ENCODE measurements at regions not wholly inside any gene's neighbourhood (a gene's known extent, or its start where the extent isn't known, plus 50 kb on each side); places are given as distances from the start of the nearest gene placed in this dataset.

DNA sequence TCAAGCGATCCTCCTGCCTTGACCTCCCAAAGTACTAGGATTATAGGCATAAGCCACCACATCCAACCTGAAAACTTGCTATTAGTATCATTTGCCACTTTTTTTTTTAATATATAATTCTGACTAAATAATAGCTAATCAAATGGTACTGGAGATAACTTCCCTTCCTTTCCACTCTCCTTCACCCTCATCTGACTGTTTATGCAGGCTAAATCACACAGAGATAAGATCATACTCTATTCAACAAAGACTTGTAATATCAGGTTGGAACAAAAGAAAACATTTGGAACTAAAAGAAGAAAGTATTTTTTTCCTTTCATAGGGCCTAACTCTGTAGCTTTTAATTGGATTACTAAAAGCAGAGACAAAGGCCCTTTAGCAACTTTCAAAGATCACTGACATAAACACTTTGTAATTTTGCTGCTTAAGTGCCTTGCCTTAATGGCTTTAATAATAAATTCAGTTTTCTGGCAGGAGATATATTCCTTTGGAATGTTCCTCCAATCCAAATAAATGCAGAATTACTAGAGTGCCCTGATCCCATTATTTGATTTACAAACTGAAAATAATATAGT is 198.7 kb upstream of the ASCC3 start:
- Histone ChIP-seq H3K27ac (no peak overlapping the region), H3K4me1 (peaks cover 0 to 5% (median 0%) of the 10 kb centered on the region in 6 donors), H3K27me3 (replicated peaks in 1 of 7) (no peaks in the 10 kb centered on the region), H3K4me3 (no peak overlapping the region), H3K36me3 (no peaks in the 10 kb centered on the region), H3K9me3 (peaks cover 0 to 23% (median 12%) of the 10 kb centered on the region in 8 donors)
- WGBS, 5 donors, result 52 to 100% (median 91%) methylated on average over 1 of the region's 1 CpG
- DNase-seq, result no peak
- intact Hi-C loops (cut with DNase I; ENCODE audit: low total_unique reads), result no loop called here
- TF ChIP-seq CTCF (IDR thresholded peaks at IDR 0.05 in 8 of 11, conservative IDR thresholded peaks at IDR 0.05 in 3 of 11) (no peak), POLR2A (IDR thresholded peaks at IDR 0.05) (no peak), POLR2AphosphoS5 (IDR thresholded peaks at IDR 0.05) (no peak)

- TF ChIP-seq POLR2A (IDR thresholded peaks at IDR 0.05) (no peak), POLR2AphosphoS5 (IDR thresholded peaks at IDR 0.05) (no peak), CTCF (IDR thresholded peaks at IDR 0.05 in 8 of 11, conservative IDR thresholded peaks at IDR 0.05 in 3 of 11) (no peak)
- H3K4me1 ChIP-seq, result peaks cover 0 to 5% (median 0%) of the 10 kb centered on the region in 6 donors
- no peak overlapping the region for H3K4me3 ChIP-seq
- no peaks in the 10 kb centered on the region for H3K27me3 ChIP-seq (replicated peaks in 1 of 7)
- no peak overlapping the region for H3K27ac ChIP-seq
- no peaks in the 10 kb centered on the region for H3K36me3 ChIP-seq
- no peak for DNase-seq
- 75 to 81% (median 79%) methylated on average over 2 of the region's 2 CpGs for WGBS, 5 donors
- peaks cover 0 to 23% (median 12%) of the 10 kb centered on the region in 8 donors for H3K9me3 ChIP-seq
- intact Hi-C loops (cut with DNase I; ENCODE audit: low total_unique reads), result no loop called here
Measured at GRCh38 chr6:101080597-101080996, 199.5 kb upstream of the ASCC3 start.

DNA sequence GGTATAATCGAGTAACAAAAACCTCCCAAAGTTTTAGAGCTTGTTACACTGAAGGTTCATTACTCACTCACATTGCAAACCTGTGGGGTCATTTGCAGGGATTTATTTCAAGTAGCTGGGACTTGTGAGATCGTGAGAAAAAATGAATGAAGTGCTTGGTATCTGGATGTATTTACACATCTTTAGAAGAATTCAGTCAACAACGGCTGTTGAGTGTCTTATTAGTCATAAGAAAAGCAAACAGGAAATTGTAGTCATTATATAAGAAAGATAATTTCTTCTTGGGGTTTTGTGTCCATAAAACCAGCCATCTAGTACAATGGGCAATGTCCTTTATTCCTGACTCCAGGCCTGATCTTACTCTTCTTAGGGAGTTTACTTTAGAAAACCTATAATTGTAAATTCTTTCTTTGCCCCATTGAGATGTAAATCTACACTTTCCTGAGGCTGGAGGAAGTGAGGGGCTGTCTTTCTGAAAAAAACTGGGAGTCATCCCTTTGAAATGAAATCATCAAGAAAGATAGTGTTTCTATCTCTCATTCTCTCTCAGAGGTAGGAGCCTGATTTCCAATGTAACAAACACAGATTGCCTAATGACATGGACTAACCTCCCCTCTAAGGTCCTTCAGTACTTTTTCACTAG is 202.5 kb upstream of the ASCC3 start:
- Histone ChIP-seq H3K36me3 (no peaks in the 10 kb centered on the region), H3K9me3 (no peaks in the 10 kb centered on the region), H3K27ac (peak overlapping the region in 1 of 8 donors; percentile 7), H3K4me1 (peaks cover 0 to 5% (median 0%) of the 10 kb centered on the region in 6 donors), H3K27me3 (replicated peaks in 1 of 7) (no peaks in the 10 kb centered on the region), H3K4me3 (no peak overlapping the region)
- TF ChIP-seq POLR2A (IDR thresholded peaks at IDR 0.05) (no peak), POLR2AphosphoS5 (IDR thresholded peaks at IDR 0.05) (no peak), CTCF (IDR thresholded peaks at IDR 0.05 in 8 of 11, conservative IDR thresholded peaks at IDR 0.05 in 3 of 11) (no peak)
- no peak for DNase-seq
- intact Hi-C loops (cut with DNase I; ENCODE audit: low total_unique reads), result no loop called here
- 40 to 55% (median 48%) methylated on average over 3 of the region's 3 CpGs for WGBS, 5 donors

- no peak overlapping the region for H3K27ac ChIP-seq
- no peaks in the 10 kb centered on the region for H3K36me3 ChIP-seq
- DNase-seq, result no peak
- peaks cover 0 to 11% (median 6%) of the 10 kb centered on the region in 8 donors for H3K9me3 ChIP-seq
- H3K4me1 ChIP-seq, result peaks cover 0 to under 1% (median 0%) of the 10 kb centered on the region in 6 donors
- no peak overlapping the region for H3K4me3 ChIP-seq
- 8 to 12% (median 9%) methylated on average over 3 of the region's 3 CpGs for WGBS, 5 donors
- intact Hi-C loops (cut with DNase I; ENCODE audit: low total_unique reads), result no loop called here
- TF ChIP-seq POLR2AphosphoS5 (IDR thresholded peaks at IDR 0.05) (no peak), CTCF (IDR thresholded peaks at IDR 0.05 in 8 of 11, conservative IDR thresholded peaks at IDR 0.05 in 3 of 11) (no peak), POLR2A (IDR thresholded peaks at IDR 0.05) (no peak)
- no peaks in the 10 kb centered on the region for H3K27me3 ChIP-seq (replicated peaks in 1 of 7)
Measured at GRCh38 chr6:101085327-101085726, 204.2 kb upstream of the ASCC3 start.
